ENCODE measurements at regions not wholly inside any gene's neighbourhood (a gene's known extent, or its start where the extent isn't known, plus 50 kb on each side); places are given as distances from the start of the nearest gene placed in this dataset.
"Not testable (repeated sequence)": the region's sequence is repeated elsewhere in the genome, so short reads cannot be mapped to it uniquely, and the experiment has no call there.

- H3K36me3 ChIP-seq (ENCODE audit: control insufficient read depth, insufficient read depth, low read length), result no peaks in the 10 kb centered on the region
- no peak for TF ChIP-seq CTCF (IDR thresholded peaks at IDR 0.05; ENCODE audit: insufficient read depth, low read depth, low read length)
- no peak for DNase-seq (ENCODE audit: low read depth)
- no peaks in the 10 kb centered on the region for H3K27me3 ChIP-seq (ENCODE audit: control insufficient read depth, insufficient read depth, low read length)
- ChIA-PET CTCF (no interaction called here), POLR2A (no interaction called here)
- H3K4me3 ChIP-seq (ENCODE audit: low read depth, low read length), result no peak overlapping the region
These were observed 92.1 kb downstream of the NIBAN1 start for GRCh38 chr1:184881941-184882913.

- TF ChIP-seq CTCF (IDR thresholded peaks at IDR 0.05; ENCODE audit: insufficient read depth, low read depth, low read length), result no peak
- CTCF ChIA-PET, result no interaction called here
- POLR2A ChIA-PET, result no interaction called here
- no peaks in the 10 kb centered on the region for H3K36me3 ChIP-seq (ENCODE audit: control insufficient read depth, insufficient read depth, low read length)
- H3K27me3 ChIP-seq (ENCODE audit: control insufficient read depth, insufficient read depth, low read length), result no peaks in the 10 kb centered on the region
- H3K4me3 ChIP-seq (ENCODE audit: low read depth, low read length), result no peak overlapping the region
- no peak for DNase-seq (ENCODE audit: low read depth)
These were observed 94.3 kb downstream of the NIBAN1 start for GRCh38 chr1:184879876-184880557.

- POLR2A ChIA-PET, result interaction anchor here (0.6 kb wide), 1 partner anchor 168 kb away, joined by 3 read pairs; no protein-coding TSS in a partner anchor
- Histone ChIP-seq H3K27me3 (ENCODE audit: control insufficient read depth, insufficient read depth, low read length) (no peaks in the 10 kb centered on the region), H3K4me3 (ENCODE audit: low read depth, low read length) (no peak overlapping the region), H3K36me3 (ENCODE audit: control insufficient read depth, insufficient read depth, low read length) (no peaks in the 10 kb centered on the region)
- no peak for TF ChIP-seq CTCF (IDR thresholded peaks at IDR 0.05; ENCODE audit: insufficient read depth, low read depth, low read length)
- CTCF ChIA-PET, result interaction anchor here (0.7 kb wide), 1 partner anchor 15 kb away, joined by 3 read pairs; no protein-coding TSS in a partner anchor
- DNase-seq (ENCODE audit: low read depth), result no peak
These were observed 95.7 kb downstream of the NIBAN1 start for GRCh38 chr1:184878602-184879001.

GRCh38 chr1:184878002-184878401, 96.3 kb downstream of the NIBAN1 start:
- TF ChIP-seq CTCF (IDR thresholded peaks at IDR 0.05; ENCODE audit: insufficient read depth, low read depth, low read length), result no peak
- no peaks in the 10 kb centered on the region for H3K27me3 ChIP-seq (ENCODE audit: control insufficient read depth, insufficient read depth, low read length)
- no peaks in the 10 kb centered on the region for H3K36me3 ChIP-seq (ENCODE audit: control insufficient read depth, insufficient read depth, low read length)
- DNase-seq (ENCODE audit: low read depth), result no peak
- POLR2A ChIA-PET, result no interaction called here
- CTCF ChIA-PET, result interaction anchor here (0.7 kb wide), 1 partner anchor 15 kb away, joined by 3 read pairs; no protein-coding TSS in a partner anchor
- no peak overlapping the region for H3K4me3 ChIP-seq (ENCODE audit: low read depth, low read length)

- H3K36me3 ChIP-seq (ENCODE audit: control insufficient read depth, insufficient read depth, low read length); POLR2A ChIA-PET; DNase-seq (ENCODE audit: low read depth); H3K27me3 ChIP-seq (ENCODE audit: control insufficient read depth, insufficient read depth, low read length); H3K4me3 ChIP-seq (ENCODE audit: low read depth, low read length): not testable (repeated sequence)
- CTCF ChIA-PET, result interaction anchor here (1.5 kb wide), 1 partner anchor 9 kb away, joined by 4 read pairs; no protein-coding TSS in a partner anchor
These were observed 98.3 kb downstream of the NIBAN1 start for GRCh38 chr1:184876015-184876414.
